H9 (cell line): ENCODE measurements at regions not wholly inside any gene's neighbourhood (a gene's known extent, or its start where the extent isn't known, plus 50 kb on each side); places are given as distances from the start of the nearest gene placed in this dataset.

Experiments used
- DNase-seq: peaks from one replicate; pipeline ENCODE4 v3.0.0-alpha.2; 2017
- H2AFZ ChIP-seq: one replicate; pipeline ENCODE4 v1.6.1; 2013; ENCODE audit warnings: mild to moderate bottlenecking, low read length, control low read depth, moderate library complexity
- H2AK5ac ChIP-seq: 2 replicates; pipeline ENCODE4 v1.6.1; 2013; ENCODE audit warnings: low read length, control low read depth, mixed read lengths; ENCODE audit not compliant: insufficient read length
- H2BK120ac ChIP-seq: one replicate; pipeline ENCODE4 v1.6.1; 2013; ENCODE audit warnings: low read depth, mild to moderate bottlenecking, low read length, control low read depth, inconsistent platforms; ENCODE audit not compliant: poor library complexity, severe bottlenecking
- H2BK12ac ChIP-seq: 2 replicates; pipeline ENCODE4 v1.6.1; 2013; ENCODE audit warnings: low read length, control low read depth, mixed read lengths, low read depth; ENCODE audit not compliant: insufficient read length
- H2BK15ac ChIP-seq: 2 replicates; pipeline ENCODE4 v1.6.1; 2013; ENCODE audit warnings: low read depth, low read length, control low read depth
- H2BK20ac ChIP-seq: one replicate; pipeline ENCODE4 v1.6.1; 2013; ENCODE audit warnings: low read depth, mild to moderate bottlenecking, low read length, control low read depth, inconsistent platforms; ENCODE audit not compliant: poor library complexity, severe bottlenecking
- H2BK5ac ChIP-seq: 2 replicates; pipeline ENCODE4 v1.6.1; 2013; ENCODE audit warnings: low read length, control low read depth, mixed read lengths; ENCODE audit not compliant: insufficient read length
- H3K14ac ChIP-seq: 2 replicates; pipeline ENCODE4 v1.6.1; 2013; ENCODE audit warnings: low read length, control low read depth; ENCODE audit not compliant: insufficient read depth
- H3K18ac ChIP-seq: 2 replicates; pipeline ENCODE4 v1.6.1; 2013; ENCODE audit warnings: low read depth, mild to moderate bottlenecking, mixed read lengths, low read length, control low read depth; ENCODE audit not compliant: insufficient read length
- H3K23ac ChIP-seq: 2 replicates; pipeline ENCODE4 v1.6.1; 2013; ENCODE audit warnings: low read length, control low read depth, mixed read lengths, low read depth; ENCODE audit not compliant: insufficient read length
- H3K23me2 ChIP-seq: 2 replicates; pipeline ENCODE4 v1.6.1; 2013; ENCODE audit warnings: low read depth, mild to moderate bottlenecking, mixed read lengths, low read length, control low read depth; ENCODE audit not compliant: insufficient read length, poor library complexity, severe bottlenecking
- H3K27ac ChIP-seq: 2 replicates; pipeline ENCODE4 v1.5.1; 2013; ENCODE audit warnings: low read length, control low read depth, mixed read lengths, low read depth; ENCODE audit not compliant: insufficient read length
- H3K27me3 ChIP-seq: 2 replicates; pipeline ENCODE4 v1.6.1; 2013; ENCODE audit warnings: low read length, control low read depth, inconsistent platforms; ENCODE audit not compliant: insufficient read depth
- H3K4ac ChIP-seq: 2 replicates; pipeline ENCODE4 v1.6.1; 2013; ENCODE audit warnings: low read depth, mild to moderate bottlenecking, control low read depth, inconsistent platforms, low read length, moderate library complexity
- H3K4me1 ChIP-seq: 2 replicates; pipeline ENCODE4 v1.6.1; 2013; ENCODE audit warnings: low read length, control low read depth, inconsistent platforms; ENCODE audit not compliant: insufficient read depth
- H3K4me2 ChIP-seq: 2 replicates; pipeline ENCODE4 v1.6.1; 2013; ENCODE audit warnings: low read length, control low read depth, mixed read lengths; ENCODE audit not compliant: insufficient read length, insufficient read depth
- H3K56ac ChIP-seq: 2 replicates; pipeline ENCODE4 v1.6.1; 2013; ENCODE audit warnings: low read depth, mild to moderate bottlenecking, mixed read lengths, low read length, control low read depth; ENCODE audit not compliant: insufficient read length
- H3K79me1 ChIP-seq: 2 replicates; pipeline ENCODE4 v1.6.1; 2013; ENCODE audit warnings: low read depth, mild to moderate bottlenecking, moderate library complexity, low read length, control low read depth, inconsistent platforms; ENCODE audit not compliant: insufficient read depth, poor library complexity, severe bottlenecking
- H3K79me2 ChIP-seq: 2 replicates; pipeline ENCODE4 v1.6.1; 2013; ENCODE audit warnings: low read length, control low read depth, inconsistent platforms; ENCODE audit not compliant: insufficient read depth
- H3K9ac ChIP-seq: 2 replicates; pipeline ENCODE4 v1.6.1; 2013; ENCODE audit warnings: low read length, control low read depth, mixed read lengths; ENCODE audit not compliant: insufficient read length; ENCODE audit errors: extremely low read depth
- H3K9me3 ChIP-seq: one replicate; pipeline ENCODE4 v1.6.1; 2013; ENCODE audit warnings: low read depth, low read length, inconsistent platforms; ENCODE audit not compliant: control insufficient read depth
- H3T11ph ChIP-seq: one replicate; pipeline ENCODE4 v1.6.1; 2013; ENCODE audit warnings: mild to moderate bottlenecking, low read length, control low read depth, inconsistent platforms
- H4K20me1 ChIP-seq: one replicate; pipeline ENCODE4 v1.6.1; 2013; ENCODE audit not compliant: control insufficient read depth, insufficient read length, insufficient read depth
- H4K5ac ChIP-seq: 2 replicates; pipeline ENCODE4 v1.6.1; 2013; ENCODE audit warnings: low read depth, mild to moderate bottlenecking, mixed read lengths, low read length, control low read depth; ENCODE audit not compliant: insufficient read length
- H4K8ac ChIP-seq: replicated peaks from 2 replicates; pipeline ENCODE4 v1.6.1; 2013; ENCODE audit warnings: low read length, control low read depth, mixed read lengths, low read depth; ENCODE audit not compliant: insufficient read length
- H4K91ac ChIP-seq: 2 replicates; pipeline ENCODE4 v1.6.1; 2013; ENCODE audit warnings: low read depth, mild to moderate bottlenecking, moderate library complexity, mixed read lengths, low read length, control low read depth; ENCODE audit not compliant: insufficient read length
- H3K27ac Mint-ChIP-seq, 3 experiments: 2 replicates in 2 of 3; 3 replicates in 1 of 3; pipeline ENCODE4 v1.8.0; 2020 to 2021; ENCODE audit warnings: mixed read lengths in 3 of 3, mild to moderate bottlenecking in 1 of 3, moderate library complexity in 1 of 3
- H3K27me3 Mint-ChIP-seq: 2 replicates; pipeline ENCODE4 v1.8.0; 2021; ENCODE audit warnings: low read depth, mild to moderate bottlenecking, moderate library complexity, mixed read lengths
- H3K36me3 Mint-ChIP-seq, 3 experiments: 2 replicates in 2 of 3; 3 replicates in 1 of 3; pipeline ENCODE4 v1.8.0; 2020 to 2021; ENCODE audit warnings: low read depth in 3 of 3, mixed read lengths in 3 of 3; ENCODE audit not compliant: insufficient read depth in 1 of 3
- H3K4me1 Mint-ChIP-seq, 2 experiments: 2 replicates each; pipeline ENCODE4 v1.8.0; 2020; ENCODE audit warnings: mixed read lengths in 2 of 2
- H3K4me3 Mint-ChIP-seq, 2 experiments: 2 replicates in 1 of 2; 3 replicates in 1 of 2; pipeline ENCODE4 v1.8.0; 2020 to 2021; ENCODE audit warnings: mild to moderate bottlenecking in 2 of 2, mixed read lengths in 2 of 2, moderate library complexity in 1 of 2
- H3K9me3 Mint-ChIP-seq, 2 experiments: 2 replicates in 1 of 2; 3 replicates in 1 of 2; pipeline ENCODE4 v1.8.0; 2020; ENCODE audit warnings: mild to moderate bottlenecking in 2 of 2, mixed read lengths in 2 of 2, moderate library complexity in 1 of 2
- CTCF ChIP-seq: fragments of 200-600 bp; sonication (generic); conservative IDR thresholded peaks from 3 replicates; pipeline ENCODE4 v1.8.0; 2021; ENCODE audit warnings: antibody characterized with exemption, mild to moderate bottlenecking
- WGBS: extraction: QIAGEN DNeasy Blood & Tissue Kit; methylation state at CpG from one replicate; pipeline ENCODE4 v1.1.7; 2013; ENCODE audit warnings: missing lambda C conversion rate, low lambda C conversion rate, mixed read lengths; ENCODE audit not compliant: insufficient read length; ENCODE audit errors: extremely low coverage; 5-methylcytosine and 5-hydroxymethylcytosine counted together

- Histone ChIP-seq H2BK15ac (no peak overlapping the region), H3K27me3 (no peaks in the 10 kb centered on the region), H3K9ac (no peak overlapping the region), H3K4me1 (no peaks in the 10 kb centered on the region), H2BK12ac (no peak overlapping the region), H3K23ac (no peak overlapping the region), H3K56ac (no peak overlapping the region), H2BK120ac (no peak overlapping the region), H3K27ac (no peak overlapping the region), H3K79me2 (no peaks in the 10 kb centered on the region), H4K20me1 (no peaks in the 10 kb centered on the region), H4K8ac (no peak overlapping the region), H3K23me2 (no peaks in the 10 kb centered on the region), H4K91ac (no peak overlapping the region), H3K79me1 (no peaks in the 10 kb centered on the region), H4K5ac (no peak overlapping the region), H3T11ph (no peak overlapping the region), H2BK5ac (no peak overlapping the region), H3K9me3 (no peaks in the 10 kb centered on the region), H3K4me2 (no peak overlapping the region), H2AK5ac (no peak overlapping the region), H3K18ac (no peak overlapping the region), H3K14ac (no peak overlapping the region), H3K4ac (no peak overlapping the region), H2AFZ (no peak overlapping the region), H2BK20ac (no peak overlapping the region)
- Mint-ChIP-seq H3K4me3 (no peak overlapping the region), H3K27me3 (peaks cover 5% of the 10 kb centered on the region), H3K36me3 (no peaks in the 10 kb centered on the region), H3K9me3 (no peaks in the 10 kb centered on the region), H3K4me1 (peaks cover 7 to 10% of the 10 kb centered on the region in 2 experiments), H3K27ac (no peak overlapping the region)
- TF ChIP-seq CTCF, result no peak
- DNase-seq, result no peak
- no CpG with 5 or more reads among the region's 7 CpGs for WGBS
These were observed 56.0 kb upstream of the WSB1 start for GRCh38 chr17:27237890-27238289.
